NCI-H345 treated with DMSO at 0.1 percent for 48 hours (cell line): ENCODE measurements at regions not wholly inside any gene's neighbourhood (a gene's known extent, or its start where the extent isn't known, plus 50 kb on each side); places are given as distances from the start of the nearest gene placed in this dataset.

ENCODE experiments used
- DNase-seq: peaks from one replicate; lab custom pipeline; 2025; ENCODE audit not compliant: unreplicated experiment; lab: John Stamatoyannopoulos, UW

- DNase-seq, result no peak
These were observed 125.9 kb upstream of the ANKRD55 start for GRCh38 chr5:56358703-56359681.

- no peak for DNase-seq
These were observed 124.9 kb upstream of the ANKRD55 start for GRCh38 chr5:56358046-56358445.

GRCh38 chr5:56357426-56357825 lies 124.3 kb upstream of the ANKRD55 start:
- no peak for DNase-seq

- no peak for DNase-seq
These were observed 123.7 kb upstream of the ANKRD55 start for GRCh38 chr5:56356836-56357160.

GRCh38 chr5:56356121-56356835 lies 123.1 kb upstream of the ANKRD55 start:
- no peak for DNase-seq

GRCh38 chr5:56354836-56355235 lies 121.7 kb upstream of the ANKRD55 start:
- no peak for DNase-seq

- no peak for DNase-seq
These were observed 119.9 kb upstream of the ANKRD55 start for GRCh38 chr5:56352808-56353590.

GRCh38 chr5:56350597-56351170 lies 117.6 kb upstream of the ANKRD55 start:
- DNase-seq, result no peak

- DNase-seq, result no peak
These were observed 117.0 kb upstream of the ANKRD55 start for GRCh38 chr5:56350011-56350596.

- no peak for DNase-seq
These were observed 116.3 kb upstream of the ANKRD55 start for GRCh38 chr5:56349461-56349860.

- no peak for DNase-seq
These were observed 113.8 kb upstream of the ANKRD55 start for GRCh38 chr5:56346741-56347535.

- no peak for DNase-seq
These were observed 113.0 kb upstream of the ANKRD55 start for GRCh38 chr5:56346044-56346710.

- DNase-seq, result no peak
These were observed 112.2 kb upstream of the ANKRD55 start for GRCh38 chr5:56345352-56345751.

GRCh38 chr5:56344594-56344993 lies 111.5 kb upstream of the ANKRD55 start:
- no peak for DNase-seq

GRCh38 chr5:56343988-56344387 lies 110.9 kb upstream of the ANKRD55 start:
- no peak for DNase-seq

- DNase-seq, result no peak
These were observed 109.5 kb upstream of the ANKRD55 start for GRCh38 chr5:56342616-56343015.

- DNase-seq, result no peak
These were observed 107.3 kb upstream of the ANKRD55 start for GRCh38 chr5:56340196-56340980.

- DNase-seq, result no peak
These were observed 106.6 kb upstream of the ANKRD55 start for GRCh38 chr5:56339732-56340131.
